Peyer's patch (tissue), 4 donors: ENCODE measurements at regions not wholly inside any gene's neighbourhood (a gene's known extent, or its start where the extent isn't known, plus 50 kb on each side); places are given as distances from the start of the nearest gene placed in this dataset.

ENCODE experiments used
- DNase-seq, 3 donors: peaks; one replicate each; pipeline ENCODE4 v3.0.0-alpha.2; 2017 to 2019
- H3K27ac ChIP-seq, 4 donors: fragments of 200-600 bp; sonication (generic); one replicate each; pipeline ENCODE4 v1.5.1; 2016 to 2019
- H3K27me3 ChIP-seq, 2 donors: fragments of 200-600 bp; sonication (generic); one replicate each; pipeline ENCODE4 v1.5.1; 2019
- H3K36me3 ChIP-seq, 3 donors: fragments of 200-600 bp; sonication (generic); one replicate each; pipeline ENCODE4 v1.5.1; 2016 to 2019
- H3K4me1 ChIP-seq, 4 donors: fragments of 200-600 bp; sonication (generic); one replicate each; pipeline ENCODE4 v1.5.1; 2016 to 2019
- H3K4me3 ChIP-seq, 4 donors: fragments of 200-600 bp; sonication (generic); 1 replicate in 3 of 4; 2 replicates in 1 of 4; pipeline ENCODE4 v1.5.1; 2016 to 2019; ENCODE audit warnings: mild to moderate bottlenecking in 1 of 4
- H3K9me3 ChIP-seq, 4 donors: fragments of 200-600 bp; sonication (generic); one replicate each; pipeline ENCODE4 v1.5.1; 2016 to 2019; ENCODE audit warnings: mild to moderate bottlenecking in 1 of 4
- CTCF ChIP-seq, 6 experiments: fragments of 450-650 bp in 4 of 6; fragments of 200-600 bp in 2 of 6; sonication (generic) in 1 of 6; IDR thresholded peaks; one replicate each; pipeline ENCODE4 v1.5.1; 2017 to 2019; ENCODE audit warnings: antibody characterized with exemption in 6 of 6, mild to moderate bottlenecking in 3 of 6, moderate library complexity in 1 of 6
- POLR2A ChIP-seq, 2 donors: fragments of 450-650 bp; IDR thresholded peaks; one replicate each; pipeline ENCODE4 v1.5.1; 2017; ENCODE audit warnings: antibody characterized with exemption in 2 of 2, mild to moderate bottlenecking in 2 of 2, moderate library complexity in 2 of 2

DNA sequence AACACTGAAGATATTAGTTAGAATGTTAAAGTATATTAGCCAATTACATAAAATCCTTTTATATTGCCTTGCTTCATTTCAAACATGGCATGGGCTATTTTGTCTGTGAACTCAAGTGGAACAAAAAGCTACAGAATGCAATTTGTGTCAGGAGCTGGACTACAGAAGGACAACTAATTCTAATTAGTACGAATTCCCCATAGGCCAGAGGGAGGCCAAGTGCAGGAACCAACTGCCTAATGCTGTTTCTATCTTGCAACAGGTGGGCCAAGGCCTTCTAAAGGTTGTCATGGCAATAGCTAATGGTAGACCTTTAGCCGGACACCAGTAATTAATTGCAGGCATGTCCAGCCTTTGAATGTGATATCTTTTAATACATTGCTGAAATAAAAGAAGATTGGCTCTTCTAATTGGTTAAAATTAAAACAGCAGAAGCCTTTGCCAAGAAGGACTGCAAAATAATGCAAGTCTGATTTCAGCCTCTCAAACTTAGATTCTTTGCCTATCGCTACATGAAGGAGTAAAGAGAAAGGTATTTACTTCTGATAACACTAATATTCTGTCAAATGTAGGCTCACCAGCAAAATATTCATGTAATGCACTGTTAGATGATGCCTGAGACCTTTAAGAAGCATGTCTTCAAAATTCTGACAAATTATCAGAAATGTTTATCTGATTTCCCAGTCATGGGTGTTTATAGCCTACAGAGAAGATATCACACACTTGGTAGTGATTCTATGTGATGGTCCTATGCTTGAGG is 232.1 kb downstream of the LMO4 start:
- no peaks in the 10 kb centered on the region for H3K27me3 ChIP-seq
- H3K27ac ChIP-seq: no peak overlapping the region
- H3K9me3 ChIP-seq: no peaks in the 10 kb centered on the region
- no peak overlapping the region for H3K4me3 ChIP-seq
- no peaks in the 10 kb centered on the region for H3K36me3 ChIP-seq
- no peaks in the 10 kb centered on the region for H3K4me1 ChIP-seq
- TF ChIP-seq POLR2A (IDR thresholded peaks at IDR 0.05): no peak
- no peak for TF ChIP-seq CTCF (IDR thresholded peaks at IDR 0.05)
- DNase-seq: no peak

GRCh38 chr1:87563211-87563610 is 234.5 kb downstream of the LMO4 start:
- no peak for TF ChIP-seq CTCF (IDR thresholded peaks at IDR 0.05)
- no peak for TF ChIP-seq POLR2A (IDR thresholded peaks at IDR 0.05)
- Histone ChIP-seq H3K27me3 (no peaks in the 10 kb centered on the region), H3K4me1 (no peaks in the 10 kb centered on the region), H3K4me3 (no peak overlapping the region), H3K27ac (no peak overlapping the region), H3K36me3 (no peaks in the 10 kb centered on the region), H3K9me3 (no peaks in the 10 kb centered on the region)
- no peak for DNase-seq

GRCh38 chr1:87565861-87566260 is 237.2 kb downstream of the LMO4 start:
- Histone ChIP-seq H3K36me3 (no peaks in the 10 kb centered on the region), H3K27ac (no peak overlapping the region), H3K27me3 (no peaks in the 10 kb centered on the region), H3K4me1 (no peaks in the 10 kb centered on the region), H3K4me3 (no peak overlapping the region), H3K9me3 (no peaks in the 10 kb centered on the region)
- no peak for DNase-seq
- TF ChIP-seq CTCF (IDR thresholded peaks at IDR 0.05): no peak
- no peak for TF ChIP-seq POLR2A (IDR thresholded peaks at IDR 0.05)

DNA sequence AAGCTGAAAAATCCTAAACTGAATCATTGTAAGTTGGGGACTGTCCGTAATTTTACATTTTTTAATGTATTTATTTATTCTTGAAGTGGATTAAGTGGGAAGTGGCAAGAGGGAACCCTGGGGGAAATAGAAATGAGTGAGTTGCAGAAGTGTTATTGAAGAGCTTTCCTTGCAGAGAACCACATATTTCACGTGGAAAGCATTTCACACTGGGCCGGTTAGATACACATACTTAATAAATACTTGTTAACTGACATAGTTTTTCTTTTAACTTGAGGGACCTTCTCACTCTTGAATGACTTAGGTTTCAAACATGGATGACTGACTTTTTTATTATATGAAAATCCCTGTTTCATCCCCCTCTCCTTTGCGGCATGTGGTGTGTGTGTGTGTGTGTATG is 239.3 kb downstream of the LMO4 start:
- no peak overlapping the region for H3K27ac ChIP-seq
- H3K4me1 ChIP-seq: no peaks in the 10 kb centered on the region
- H3K9me3 ChIP-seq: no peaks in the 10 kb centered on the region
- H3K36me3 ChIP-seq: no peaks in the 10 kb centered on the region
- H3K27me3 ChIP-seq: no peaks in the 10 kb centered on the region
- no peak overlapping the region for H3K4me3 ChIP-seq
- TF ChIP-seq POLR2A (IDR thresholded peaks at IDR 0.05) (no peak), CTCF (IDR thresholded peaks at IDR 0.05) (no peak)
- no peak for DNase-seq

DNA sequence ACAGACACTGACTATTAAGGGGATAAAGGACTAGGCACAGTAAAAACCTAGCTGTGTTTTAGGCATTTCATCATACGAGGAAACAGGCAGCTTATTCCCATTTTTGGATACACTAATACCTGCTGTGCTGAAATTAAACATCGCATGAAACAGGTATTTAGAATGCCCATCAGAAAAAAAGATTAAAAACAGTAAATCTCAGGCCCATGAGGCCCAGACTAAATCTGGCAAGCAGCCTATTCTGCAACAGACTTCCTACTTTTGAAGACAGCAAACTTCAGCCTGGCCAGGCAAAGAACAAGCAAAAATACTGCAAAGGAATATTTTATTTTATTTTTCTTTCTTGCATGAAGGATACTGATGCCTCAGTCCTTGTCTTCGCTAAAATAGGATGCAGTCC is 240.2 kb downstream of the LMO4 start:
- DNase-seq: no peak
- Histone ChIP-seq H3K4me1 (no peaks in the 10 kb centered on the region), H3K36me3 (no peaks in the 10 kb centered on the region), H3K9me3 (no peaks in the 10 kb centered on the region), H3K27me3 (no peaks in the 10 kb centered on the region), H3K4me3 (no peak overlapping the region), H3K27ac (no peak overlapping the region)
- TF ChIP-seq CTCF (IDR thresholded peaks at IDR 0.05): no peak
- TF ChIP-seq POLR2A (IDR thresholded peaks at IDR 0.05): no peak

DNA sequence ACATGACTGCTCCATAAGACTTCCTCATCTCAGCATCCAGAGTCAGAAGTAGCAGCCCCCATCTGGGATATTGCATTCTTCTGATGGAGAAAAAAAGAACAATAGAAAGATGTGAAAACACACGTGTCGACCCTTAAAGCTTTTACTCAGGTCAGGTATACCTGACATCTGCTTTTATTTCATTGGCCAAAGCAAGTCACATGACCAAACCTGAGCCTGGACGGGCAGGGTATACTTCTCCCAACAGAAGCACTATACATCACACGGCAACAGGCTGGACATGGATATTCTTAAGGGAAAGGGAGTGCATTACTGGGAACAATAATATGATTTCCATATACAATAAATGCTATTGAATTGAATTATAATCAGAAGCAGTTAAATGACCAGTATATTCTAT is 243.3 kb downstream of the LMO4 start:
- no peak for DNase-seq
- no peak for TF ChIP-seq CTCF (IDR thresholded peaks at IDR 0.05)
- TF ChIP-seq POLR2A (IDR thresholded peaks at IDR 0.05): no peak

More for the DNA sequence above, 243.3 kb downstream of the LMO4 start:
- no peaks in the 10 kb centered on the region for H3K36me3 ChIP-seq
- H3K9me3 ChIP-seq: no peaks in the 10 kb centered on the region
- no peaks in the 10 kb centered on the region for H3K27me3 ChIP-seq
- no peaks in the 10 kb centered on the region for H3K4me1 ChIP-seq
- no peak overlapping the region for H3K4me3 ChIP-seq
- H3K27ac ChIP-seq: no peak overlapping the region
